ENCODE measurements at regions not wholly inside any gene's neighbourhood (a gene's known extent, or its start where the extent isn't known, plus 50 kb on each side); places are given as distances from the start of the nearest gene placed in this dataset.

DNA sequence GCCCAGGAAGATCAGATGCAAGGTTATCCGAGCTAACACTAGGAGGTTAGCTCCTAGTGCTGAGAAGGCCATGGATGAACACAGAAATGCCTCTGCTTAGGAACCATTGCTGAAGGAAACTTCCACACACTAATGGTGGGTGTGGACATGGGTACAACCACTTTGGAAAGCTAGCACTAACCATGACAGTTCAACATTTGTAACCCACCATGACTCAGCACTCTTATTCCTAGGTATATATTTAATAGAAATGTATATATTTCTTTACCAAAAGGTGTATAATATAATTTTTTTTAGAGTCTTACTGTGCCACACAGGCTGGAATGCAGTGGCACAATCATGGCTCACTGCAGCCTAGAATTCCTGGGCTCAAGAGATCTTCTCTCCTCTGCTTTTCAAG is 85.3 kb upstream of the BTBD3 start:
- DNase-seq (ENCODE audit: low spot score) = no peak

DNA sequence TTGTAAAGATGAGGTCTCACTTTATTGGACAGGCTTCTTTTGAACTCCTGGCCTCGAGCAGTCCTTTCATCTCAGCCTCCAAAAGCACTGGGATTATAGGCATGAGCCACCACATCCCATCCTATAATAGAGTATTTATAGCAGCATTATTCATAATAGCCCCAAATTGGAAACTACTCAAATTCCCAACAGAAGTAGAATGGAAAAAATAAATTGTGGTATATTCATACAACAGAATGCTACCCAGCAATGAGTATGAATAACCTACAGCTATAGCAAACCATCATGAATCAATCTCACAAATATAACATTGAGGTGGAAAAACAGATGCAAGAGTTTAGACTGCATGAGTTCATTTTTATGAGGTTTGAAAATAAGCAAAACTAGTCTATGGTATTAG is 84.8 kb upstream of the BTBD3 start:
- DNase-seq (ENCODE audit: low spot score) = no peak

- DNase-seq (ENCODE audit: low spot score) = no peak
Measured at GRCh38 chr20:11833825-11834224, 83.9 kb upstream of the BTBD3 start.

- DNase-seq (ENCODE audit: low spot score) = no peak
Measured at GRCh38 chr20:11838076-11838636, 79.5 kb upstream of the BTBD3 start.

- DNase-seq (ENCODE audit: low spot score) = no peak
Measured at GRCh38 chr20:11841972-11842461, 75.7 kb upstream of the BTBD3 start.

- no peak for DNase-seq (ENCODE audit: low spot score)
Measured at GRCh38 chr20:11843289-11843688, 74.4 kb upstream of the BTBD3 start.

DNA sequence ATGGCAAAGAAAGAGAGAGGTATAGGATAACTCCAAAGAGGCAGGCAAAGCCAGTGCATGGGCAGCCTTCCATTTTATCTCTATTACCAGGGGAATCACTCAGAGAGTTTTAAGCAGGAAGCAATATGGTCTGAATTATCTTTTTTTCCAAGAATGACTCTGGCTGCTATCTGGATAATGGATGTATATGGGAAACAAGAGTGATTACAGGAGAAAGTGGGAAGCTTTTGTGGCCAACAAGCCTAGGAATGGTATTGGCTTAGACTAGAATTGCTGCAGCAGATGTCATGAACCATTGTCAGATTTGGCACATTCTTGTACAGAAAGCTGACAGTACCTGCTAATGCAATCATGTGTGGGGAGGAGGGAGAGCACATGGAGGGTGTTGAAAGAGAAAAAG is 73.0 kb upstream of the BTBD3 start:
- no peak for DNase-seq (ENCODE audit: low spot score)

DNA sequence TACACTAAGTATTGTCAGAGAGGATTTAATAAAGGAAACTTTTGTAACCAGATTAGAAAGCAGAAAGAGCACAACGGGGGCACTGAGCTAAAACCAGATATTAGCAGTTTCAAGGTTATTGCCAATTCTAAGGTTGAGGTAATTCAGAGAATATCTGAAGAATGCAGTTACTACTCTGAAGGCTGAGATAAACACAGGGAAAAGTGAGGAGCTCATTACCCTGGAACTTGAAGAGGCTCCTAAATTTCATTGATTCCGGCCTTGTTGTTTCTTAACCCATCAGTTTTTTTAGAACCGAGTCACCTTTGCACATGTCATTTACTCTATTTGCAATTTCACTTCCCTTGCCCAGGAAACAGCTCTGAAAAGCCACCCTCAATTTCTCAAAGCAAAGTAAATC is 72.4 kb upstream of the BTBD3 start:
- DNase-seq (ENCODE audit: low spot score) = no peak

GRCh38 chr20:11846131-11846530 is 71.6 kb upstream of the BTBD3 start:
- DNase-seq (ENCODE audit: low spot score) = no peak

GRCh38 chr20:11847827-11848226 is 69.9 kb upstream of the BTBD3 start:
- no peak for DNase-seq (ENCODE audit: low spot score)

DNA sequence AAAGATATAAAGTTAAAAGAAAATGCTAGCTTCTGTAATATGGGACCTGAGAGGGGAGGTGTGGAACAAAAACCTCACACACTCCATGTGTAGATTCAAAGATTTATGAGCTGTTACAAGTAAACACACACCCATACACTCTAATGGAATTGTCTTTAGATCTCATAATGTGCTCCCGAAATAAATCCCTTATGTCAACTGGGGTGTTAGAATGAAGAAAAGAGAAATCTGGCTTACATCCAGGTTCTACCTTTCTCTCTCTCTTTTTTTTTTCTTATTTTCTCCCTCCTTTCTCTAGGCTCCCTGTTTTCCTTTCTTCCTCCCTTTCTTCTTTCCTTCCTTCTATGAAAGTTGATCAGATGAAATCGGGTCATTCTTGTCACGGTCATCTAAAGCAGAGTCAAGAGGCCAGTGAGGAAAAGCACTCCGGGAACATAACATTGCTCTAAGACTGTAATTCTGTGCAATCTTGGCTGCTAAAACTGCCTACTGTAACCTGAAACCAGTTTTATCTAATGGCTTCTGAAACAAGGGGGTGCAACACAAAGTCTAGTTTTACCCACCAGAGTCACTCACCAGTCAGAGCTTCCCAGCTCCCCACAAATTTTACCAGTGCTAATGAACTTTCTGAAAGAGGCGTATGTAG is 68.3 kb upstream of the BTBD3 start:
- peak; percentile 37 for DNase-seq (ENCODE audit: low spot score)

- DNase-seq (ENCODE audit: low spot score) = no peak
Measured at GRCh38 chr20:11849976-11850670, 67.6 kb upstream of the BTBD3 start.

- DNase-seq (ENCODE audit: low spot score) = no peak
Measured at GRCh38 chr20:11850901-11851300, 66.8 kb upstream of the BTBD3 start.

- no peak for DNase-seq (ENCODE audit: low spot score)
Measured at GRCh38 chr20:11851646-11852045, 66.0 kb upstream of the BTBD3 start.

DNA sequence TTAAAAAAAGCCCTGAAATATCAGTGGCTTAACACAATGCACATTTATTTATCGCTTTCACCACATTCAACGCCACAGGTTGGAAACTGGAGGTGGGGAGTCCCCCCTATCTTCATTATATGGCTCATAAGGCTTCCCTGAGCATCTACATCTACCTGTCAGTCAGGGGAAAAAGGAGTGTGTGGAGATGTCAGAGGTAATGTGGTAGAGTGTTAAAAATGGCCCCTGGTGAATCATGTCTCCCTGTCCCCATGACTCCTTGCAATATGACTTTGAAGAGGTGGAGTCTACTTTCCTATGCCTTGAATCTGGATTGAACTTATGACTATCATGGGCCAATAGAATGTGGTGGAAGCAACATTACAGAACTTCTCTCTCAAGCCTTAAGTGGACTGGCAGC is 65.5 kb upstream of the BTBD3 start:
- no peak for DNase-seq (ENCODE audit: low spot score)

- no peak for DNase-seq (ENCODE audit: low spot score)
Measured at GRCh38 chr20:11852811-11853210, 64.9 kb upstream of the BTBD3 start.

GRCh38 chr20:11853359-11853758 is 64.3 kb upstream of the BTBD3 start:
- DNase-seq (ENCODE audit: low spot score) = no peak

DNA sequence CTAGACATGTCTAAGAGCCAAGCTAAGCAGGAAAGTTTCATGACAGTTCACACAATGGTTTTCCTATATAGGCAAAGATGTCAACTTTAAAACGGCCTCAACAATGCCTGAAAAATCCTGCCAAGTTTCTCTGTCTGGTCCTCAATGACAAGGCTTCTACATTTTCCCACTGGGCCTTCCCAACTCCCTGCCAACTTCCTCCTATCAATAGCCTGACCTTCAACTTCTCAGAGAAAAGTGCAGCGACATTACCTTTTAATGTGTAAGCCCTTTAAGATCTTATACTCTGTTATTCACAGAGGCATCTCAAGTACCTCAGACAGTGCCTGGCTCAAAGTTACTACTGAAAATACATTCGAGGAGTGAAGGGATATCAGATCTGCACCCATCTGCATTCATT is 56.2 kb upstream of the BTBD3 start:
- DNase-seq (ENCODE audit: low spot score) = no peak

GRCh38 chr20:11867291-11867919 is 50.3 kb upstream of the BTBD3 start:
- no peak for DNase-seq (ENCODE audit: low spot score)

All from HuH-7 (cell line).